Fibroblast of lung (primary cell): ENCODE measurements at regions not wholly inside any gene's neighbourhood (a gene's known extent, or its start where the extent isn't known, plus 50 kb on each side); places are given as distances from the start of the nearest gene placed in this dataset.

Source experiments
- DNase-seq, 2 donors: peaks; one replicate each; pipeline versions ENCODE4 v3.0.0 to v3.0.0-alpha.2; 2010; ENCODE audit warnings: low read depth in 2 of 2
- H2AFZ ChIP-seq: 2 replicates; pipeline ENCODE4 v1.5.1; 2012; ENCODE audit warnings: low read length, control low read depth, inconsistent platforms
- H3K27ac ChIP-seq: 2 replicates; pipeline ENCODE4 v1.5.1; 2011; ENCODE audit warnings: low read length, control low read depth; ENCODE audit not compliant: insufficient read depth
- H3K27me3 ChIP-seq: 2 replicates; pipeline ENCODE4 v1.5.1; 2011; ENCODE audit warnings: mild to moderate bottlenecking, low read length; ENCODE audit not compliant: control insufficient read depth, insufficient read depth
- H3K36me3 ChIP-seq: 2 replicates; pipeline ENCODE4 v1.5.1; 2011; ENCODE audit warnings: low read length; ENCODE audit not compliant: control insufficient read depth, insufficient read depth
- H3K4me1 ChIP-seq: 2 replicates; pipeline ENCODE4 v1.5.1; 2011; ENCODE audit warnings: low read length; ENCODE audit not compliant: control insufficient read depth, insufficient read depth; ENCODE audit errors: extremely low read depth
- H3K4me2 ChIP-seq: 2 replicates; pipeline ENCODE4 v1.5.1; 2011; ENCODE audit warnings: low read length, control low read depth; ENCODE audit not compliant: insufficient read depth; ENCODE audit errors: extremely low read depth
- H3K4me3 ChIP-seq, 4 experiments: fragments of 200-600 bp in 1 of 4; sonication (generic) in 1 of 4; replicated peaks in 1 of 4; 2 replicates each; pipeline ENCODE4 v1.5.1; 2011 to 2016; ENCODE audit warnings: low read length in 4 of 4, low read depth in 3 of 4, mild to moderate bottlenecking in 3 of 4, control low read depth in 2 of 4, inconsistent platforms in 1 of 4, mixed read lengths in 1 of 4; ENCODE audit not compliant: insufficient read depth in 1 of 4; ENCODE audit errors: control extremely low read depth in 1 of 4
- H3K79me2 ChIP-seq: 2 replicates; pipeline ENCODE4 v1.5.1; 2012; ENCODE audit warnings: mild to moderate bottlenecking, low read length, inconsistent platforms; ENCODE audit not compliant: control insufficient read depth, insufficient read depth
- H3K9ac ChIP-seq: 2 replicates; pipeline ENCODE4 v1.5.1; 2011; ENCODE audit warnings: mild to moderate bottlenecking, low read length, control low read depth; ENCODE audit not compliant: insufficient read depth
- H3K9me3 ChIP-seq: 2 replicates; pipeline ENCODE4 v1.5.1; 2012; ENCODE audit warnings: low read depth, low read length; ENCODE audit not compliant: control insufficient read depth, insufficient read depth
- H4K20me1 ChIP-seq: 2 replicates; pipeline ENCODE4 v1.5.1; 2011; ENCODE audit warnings: low read length; ENCODE audit not compliant: control insufficient read depth, insufficient read depth; ENCODE audit errors: extremely low read depth
- EZH2 ChIP-seq: IDR thresholded peaks from 2 replicates; pipeline ENCODE4 v1.5.1; 2012; ENCODE audit warnings: low read length, control low read depth, mild to moderate bottlenecking; ENCODE audit errors: missing control alignments
- TF ChIP-seq, protein P1 (sequence below), 2 donors: IDR thresholded peaks in 1 of 2; conservative IDR thresholded peaks in 1 of 2; 1 replicate in 1 of 2; 2 replicates in 1 of 2; pipeline ENCODE4 v1.5.1; 2011 to 2012; ENCODE audit warnings: low read length in 2 of 2, control low read depth in 1 of 2, inconsistent platforms in 1 of 2, low read depth in 1 of 2, mild to moderate bottlenecking in 1 of 2

- no peaks in the 10 kb centered on the region for H3K27me3 ChIP-seq
- no peaks in the 10 kb centered on the region for H4K20me1 ChIP-seq
- no peak overlapping the region for H3K9ac ChIP-seq
- H3K4me3 ChIP-seq: no peak overlapping the region
- no peak for DNase-seq
- H3K9me3 ChIP-seq: no peaks in the 10 kb centered on the region
- H3K4me2 ChIP-seq: no peak overlapping the region
- no peaks in the 10 kb centered on the region for H3K79me2 ChIP-seq
- H3K4me1 ChIP-seq: no peaks in the 10 kb centered on the region
- H2AFZ ChIP-seq: no peak overlapping the region
- H3K36me3 ChIP-seq: no peaks in the 10 kb centered on the region
- no peak overlapping the region for H3K27ac ChIP-seq
- TF ChIP-seq EZH2: no peak
- TF ChIP-seq, protein P1, sequence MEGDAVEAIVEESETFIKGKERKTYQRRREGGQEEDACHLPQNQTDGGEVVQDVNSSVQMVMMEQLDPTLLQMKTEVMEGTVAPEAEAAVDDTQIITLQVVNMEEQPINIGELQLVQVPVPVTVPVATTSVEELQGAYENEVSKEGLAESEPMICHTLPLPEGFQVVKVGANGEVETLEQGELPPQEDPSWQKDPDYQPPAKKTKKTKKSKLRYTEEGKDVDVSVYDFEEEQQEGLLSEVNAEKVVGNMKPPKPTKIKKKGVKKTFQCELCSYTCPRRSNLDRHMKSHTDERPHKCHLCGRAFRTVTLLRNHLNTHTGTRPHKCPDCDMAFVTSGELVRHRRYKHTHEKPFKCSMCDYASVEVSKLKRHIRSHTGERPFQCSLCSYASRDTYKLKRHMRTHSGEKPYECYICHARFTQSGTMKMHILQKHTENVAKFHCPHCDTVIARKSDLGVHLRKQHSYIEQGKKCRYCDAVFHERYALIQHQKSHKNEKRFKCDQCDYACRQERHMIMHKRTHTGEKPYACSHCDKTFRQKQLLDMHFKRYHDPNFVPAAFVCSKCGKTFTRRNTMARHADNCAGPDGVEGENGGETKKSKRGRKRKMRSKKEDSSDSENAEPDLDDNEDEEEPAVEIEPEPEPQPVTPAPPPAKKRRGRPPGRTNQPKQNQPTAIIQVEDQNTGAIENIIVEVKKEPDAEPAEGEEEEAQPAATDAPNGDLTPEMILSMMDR (conservative IDR thresholded peaks at IDR 0.05 in 1 of 2, IDR thresholded peaks at IDR 0.05 in 1 of 2; ENCODE audit: low read depth in 1 of 2, low read length in 2 of 2): no peak
These were observed 103.2 kb upstream of the EIF5 start for GRCh38 chr14:103230658-103231334.

GRCh38 chr14:103231376-103232019, 102.5 kb upstream of the EIF5 start:
- Histone ChIP-seq H3K36me3 (no peaks in the 10 kb centered on the region), H3K9ac (no peak overlapping the region), H3K79me2 (no peaks in the 10 kb centered on the region), H3K27ac (no peak overlapping the region), H4K20me1 (no peaks in the 10 kb centered on the region), H3K4me3 (no peak overlapping the region), H2AFZ (no peak overlapping the region), H3K9me3 (no peaks in the 10 kb centered on the region), H3K27me3 (no peaks in the 10 kb centered on the region), H3K4me1 (no peaks in the 10 kb centered on the region), H3K4me2 (no peak overlapping the region)
- DNase-seq: no peak
- TF ChIP-seq, protein P1 (conservative IDR thresholded peaks at IDR 0.05 in 1 of 2, IDR thresholded peaks at IDR 0.05 in 1 of 2; ENCODE audit: low read depth in 1 of 2, low read length in 2 of 2): no peak
- TF ChIP-seq EZH2: no peak

GRCh38 chr14:103232031-103232808, 101.8 kb upstream of the EIF5 start:
- no peaks in the 10 kb centered on the region for H4K20me1 ChIP-seq
- no peak overlapping the region for H2AFZ ChIP-seq
- TF ChIP-seq EZH2: no peak
- no peak overlapping the region for H3K4me2 ChIP-seq
- DNase-seq: no peak
- H3K4me3 ChIP-seq: no peak overlapping the region
- H3K27ac ChIP-seq: no peak overlapping the region
- H3K4me1 ChIP-seq: no peaks in the 10 kb centered on the region
- no peaks in the 10 kb centered on the region for H3K36me3 ChIP-seq
- H3K79me2 ChIP-seq: no peaks in the 10 kb centered on the region
- no peaks in the 10 kb centered on the region for H3K27me3 ChIP-seq
- no peaks in the 10 kb centered on the region for H3K9me3 ChIP-seq
- no peak overlapping the region for H3K9ac ChIP-seq
